ENCODE measurements at regions not wholly inside any gene's neighbourhood (a gene's known extent, or its start where the extent isn't known, plus 50 kb on each side); places are given as distances from the start of the nearest gene placed in this dataset.

GRCh38 chr13:105541565-105541964 lies 993.9 kb downstream of the EFNB2 start:
- Mint-ChIP-seq H3K27ac (no peak overlapping the region), H3K4me3 (no peak overlapping the region), H3K27me3 (ENCODE audit: low read depth) (no peaks in the 10 kb centered on the region), H3K9me3 (no peaks in the 10 kb centered on the region), H3K36me3 (ENCODE audit: low read depth) (no peaks in the 10 kb centered on the region), H3K4me1 (no peaks in the 10 kb centered on the region)
- TF ChIP-seq CTCF (IDR thresholded peaks at IDR 0.05; ENCODE audit: unreplicated experiment in 3 of 3), result no peak

- no peak for TF ChIP-seq CTCF (IDR thresholded peaks at IDR 0.05; ENCODE audit: unreplicated experiment in 3 of 3)
- Mint-ChIP-seq H3K4me3 (no peak overlapping the region), H3K4me1 (no peaks in the 10 kb centered on the region), H3K9me3 (peaks cover 5% of the 10 kb centered on the region), H3K36me3 (ENCODE audit: low read depth) (no peaks in the 10 kb centered on the region), H3K27ac (no peak overlapping the region), H3K27me3 (ENCODE audit: low read depth) (no peaks in the 10 kb centered on the region)
Observed at GRCh38 chr13:105538346-105538745, 997.1 kb downstream of the EFNB2 start.

- Mint-ChIP-seq H3K4me3 (no peak overlapping the region), H3K27ac (no peak overlapping the region), H3K36me3 (ENCODE audit: low read depth) (no peaks in the 10 kb centered on the region), H3K4me1 (no peaks in the 10 kb centered on the region), H3K27me3 (ENCODE audit: low read depth) (no peaks in the 10 kb centered on the region), H3K9me3 (peaks cover 7% of the 10 kb centered on the region)
- no peak for TF ChIP-seq CTCF (IDR thresholded peaks at IDR 0.05; ENCODE audit: unreplicated experiment in 3 of 3)
Observed at GRCh38 chr13:105537113-105537512, 998.3 kb downstream of the EFNB2 start.

GRCh38 chr13:105530468-105530867 lies 1005.0 kb downstream of the EFNB2 start:
- no peak overlapping the region for H3K27ac Mint-ChIP-seq
- no peaks in the 10 kb centered on the region for H3K4me1 Mint-ChIP-seq
- H3K9me3 Mint-ChIP-seq, result peaks cover 7% of the 10 kb centered on the region
- H3K36me3 Mint-ChIP-seq (ENCODE audit: low read depth), result no peaks in the 10 kb centered on the region
- TF ChIP-seq CTCF (IDR thresholded peaks at IDR 0.05; ENCODE audit: unreplicated experiment in 3 of 3), result no peak
- H3K27me3 Mint-ChIP-seq (ENCODE audit: low read depth), result no peaks in the 10 kb centered on the region
- H3K4me3 Mint-ChIP-seq, result no peak overlapping the region

GRCh38 chr13:105527127-105527526 lies 1008.3 kb downstream of the EFNB2 start:
- Mint-ChIP-seq H3K27me3 (ENCODE audit: low read depth) (no peaks in the 10 kb centered on the region), H3K27ac (no peak overlapping the region), H3K4me1 (no peaks in the 10 kb centered on the region), H3K36me3 (ENCODE audit: low read depth) (no peaks in the 10 kb centered on the region), H3K9me3 (peaks cover 1% of the 10 kb centered on the region), H3K4me3 (no peak overlapping the region)
- TF ChIP-seq CTCF (IDR thresholded peaks at IDR 0.05; ENCODE audit: unreplicated experiment in 3 of 3), result no peak

- no peaks in the 10 kb centered on the region for H3K4me1 Mint-ChIP-seq
- no peak overlapping the region for H3K4me3 Mint-ChIP-seq
- H3K27ac Mint-ChIP-seq, result no peak overlapping the region
- H3K27me3 Mint-ChIP-seq (ENCODE audit: low read depth), result no peaks in the 10 kb centered on the region
- no peak for TF ChIP-seq CTCF (IDR thresholded peaks at IDR 0.05; ENCODE audit: unreplicated experiment in 3 of 3)
- no peaks in the 10 kb centered on the region for H3K36me3 Mint-ChIP-seq (ENCODE audit: low read depth)
- H3K9me3 Mint-ChIP-seq, result peaks cover 2% of the 10 kb centered on the region
Observed at GRCh38 chr13:105519771-105520170, 1015.7 kb downstream of the EFNB2 start.
